A549 (cell line): ENCODE measurements at regions not wholly inside any gene's neighbourhood (a gene's known extent, or its start where the extent isn't known, plus 50 kb on each side); places are given as distances from the start of the nearest gene placed in this dataset.

ENCODE experiments used
- EP300 ChIP-seq, 2 experiments: fragments of >200 bp; sonication (Bioruptor Twin); formaldehyde crosslinking; IDR thresholded peaks; 2 replicates in 1 of 2; 3 replicates in 1 of 2; pipeline ENCODE4 v1.6.1; 2016 to 2017
- JUN ChIP-seq, 2 experiments: fragments of >200 bp; sonication (Bioruptor Twin); formaldehyde crosslinking; IDR thresholded peaks; 2 replicates in 1 of 2; 3 replicates in 1 of 2; pipeline ENCODE4 v1.6.1; 2016 to 2017
- KDM1A ChIP-seq: fragments of 200-600 bp; sonication (generic); IDR thresholded peaks from 2 replicates; pipeline ENCODE4 v1.6.1; 2016; ENCODE audit warnings: low read depth, mild to moderate bottlenecking
- RAD21 ChIP-seq, 2 experiments: fragments of >200 bp in 1 of 2; sonication (Bioruptor Twin) in 1 of 2; formaldehyde crosslinking in 1 of 2; IDR thresholded peaks in 1 of 2; conservative IDR thresholded peaks in 1 of 2; 2 replicates in 1 of 2; 3 replicates in 1 of 2; pipeline ENCODE4 v1.6.1; 2012 to 2018; ENCODE audit warnings: inconsistent platforms in 1 of 2
- SREBF2 ChIP-seq: fragments of 450-650 bp; IDR thresholded peaks from 2 replicates; pipeline ENCODE4 v1.6.1; 2014; ENCODE audit warnings: mild to moderate bottlenecking, moderate library complexity
- TF ChIP-seq, protein P1 (sequence below): fragments of >200 bp; sonication (Bioruptor Twin); formaldehyde crosslinking; IDR thresholded peaks from 3 replicates; pipeline ENCODE4 v1.5.1; 2016
- TF ChIP-seq, protein P2 (sequence below): fragments of 200-600 bp; sonication (generic); IDR thresholded peaks from 2 replicates; pipeline ENCODE4 v1.6.1; 2016; ENCODE audit warnings: antibody characterized with exemption, mild to moderate bottlenecking, moderate library complexity

DNA sequence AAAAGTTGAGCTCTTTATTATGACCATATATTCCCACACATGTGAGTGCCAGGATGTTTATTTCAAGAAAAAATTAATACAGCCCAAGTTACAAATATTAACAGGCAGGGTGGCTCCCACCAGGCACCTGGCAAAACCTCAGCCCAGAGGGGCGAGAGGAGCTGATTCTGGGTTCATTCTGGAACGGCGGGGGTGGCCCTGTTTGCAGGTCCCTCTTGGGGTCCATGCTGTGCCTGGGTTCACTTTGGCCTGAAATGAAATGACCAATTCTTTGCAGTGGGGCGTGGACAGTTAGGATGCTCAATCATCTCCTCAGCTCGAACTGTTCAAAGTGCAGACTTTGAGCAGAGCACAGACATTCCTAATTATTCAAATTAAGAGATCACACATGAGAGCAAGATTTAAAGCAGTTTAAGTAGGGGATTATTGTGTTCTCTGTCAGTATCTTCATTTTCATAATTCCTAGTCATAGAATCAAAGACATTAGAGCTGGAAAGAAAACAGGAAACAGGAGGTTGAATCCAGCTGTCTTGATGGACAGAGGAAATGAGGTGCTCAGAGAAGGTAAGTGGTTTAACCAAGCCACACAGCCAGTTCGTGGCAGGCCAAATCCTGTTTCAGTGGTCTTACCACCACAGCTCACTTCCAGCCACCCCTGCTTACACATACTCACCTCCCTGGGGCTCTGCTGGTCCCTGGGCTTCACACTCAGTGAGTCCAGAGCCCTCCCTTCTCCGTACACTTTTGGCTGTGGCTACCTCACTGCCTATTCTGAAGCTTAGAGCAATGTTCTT lies 363.9 kb upstream of the TNRC6C start:
- no peak for TF ChIP-seq JUN (IDR thresholded peaks at IDR 0.05)
- no peak for TF ChIP-seq RAD21 (conservative IDR thresholded peaks at IDR 0.05 in 1 of 2, IDR thresholded peaks at IDR 0.05 in 1 of 2)
- TF ChIP-seq EP300 (IDR thresholded peaks at IDR 0.05) = no peak
- TF ChIP-seq KDM1A = no peak
- TF ChIP-seq, protein P1, sequence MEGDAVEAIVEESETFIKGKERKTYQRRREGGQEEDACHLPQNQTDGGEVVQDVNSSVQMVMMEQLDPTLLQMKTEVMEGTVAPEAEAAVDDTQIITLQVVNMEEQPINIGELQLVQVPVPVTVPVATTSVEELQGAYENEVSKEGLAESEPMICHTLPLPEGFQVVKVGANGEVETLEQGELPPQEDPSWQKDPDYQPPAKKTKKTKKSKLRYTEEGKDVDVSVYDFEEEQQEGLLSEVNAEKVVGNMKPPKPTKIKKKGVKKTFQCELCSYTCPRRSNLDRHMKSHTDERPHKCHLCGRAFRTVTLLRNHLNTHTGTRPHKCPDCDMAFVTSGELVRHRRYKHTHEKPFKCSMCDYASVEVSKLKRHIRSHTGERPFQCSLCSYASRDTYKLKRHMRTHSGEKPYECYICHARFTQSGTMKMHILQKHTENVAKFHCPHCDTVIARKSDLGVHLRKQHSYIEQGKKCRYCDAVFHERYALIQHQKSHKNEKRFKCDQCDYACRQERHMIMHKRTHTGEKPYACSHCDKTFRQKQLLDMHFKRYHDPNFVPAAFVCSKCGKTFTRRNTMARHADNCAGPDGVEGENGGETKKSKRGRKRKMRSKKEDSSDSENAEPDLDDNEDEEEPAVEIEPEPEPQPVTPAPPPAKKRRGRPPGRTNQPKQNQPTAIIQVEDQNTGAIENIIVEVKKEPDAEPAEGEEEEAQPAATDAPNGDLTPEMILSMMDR = no peak
- TF ChIP-seq, protein P2, sequence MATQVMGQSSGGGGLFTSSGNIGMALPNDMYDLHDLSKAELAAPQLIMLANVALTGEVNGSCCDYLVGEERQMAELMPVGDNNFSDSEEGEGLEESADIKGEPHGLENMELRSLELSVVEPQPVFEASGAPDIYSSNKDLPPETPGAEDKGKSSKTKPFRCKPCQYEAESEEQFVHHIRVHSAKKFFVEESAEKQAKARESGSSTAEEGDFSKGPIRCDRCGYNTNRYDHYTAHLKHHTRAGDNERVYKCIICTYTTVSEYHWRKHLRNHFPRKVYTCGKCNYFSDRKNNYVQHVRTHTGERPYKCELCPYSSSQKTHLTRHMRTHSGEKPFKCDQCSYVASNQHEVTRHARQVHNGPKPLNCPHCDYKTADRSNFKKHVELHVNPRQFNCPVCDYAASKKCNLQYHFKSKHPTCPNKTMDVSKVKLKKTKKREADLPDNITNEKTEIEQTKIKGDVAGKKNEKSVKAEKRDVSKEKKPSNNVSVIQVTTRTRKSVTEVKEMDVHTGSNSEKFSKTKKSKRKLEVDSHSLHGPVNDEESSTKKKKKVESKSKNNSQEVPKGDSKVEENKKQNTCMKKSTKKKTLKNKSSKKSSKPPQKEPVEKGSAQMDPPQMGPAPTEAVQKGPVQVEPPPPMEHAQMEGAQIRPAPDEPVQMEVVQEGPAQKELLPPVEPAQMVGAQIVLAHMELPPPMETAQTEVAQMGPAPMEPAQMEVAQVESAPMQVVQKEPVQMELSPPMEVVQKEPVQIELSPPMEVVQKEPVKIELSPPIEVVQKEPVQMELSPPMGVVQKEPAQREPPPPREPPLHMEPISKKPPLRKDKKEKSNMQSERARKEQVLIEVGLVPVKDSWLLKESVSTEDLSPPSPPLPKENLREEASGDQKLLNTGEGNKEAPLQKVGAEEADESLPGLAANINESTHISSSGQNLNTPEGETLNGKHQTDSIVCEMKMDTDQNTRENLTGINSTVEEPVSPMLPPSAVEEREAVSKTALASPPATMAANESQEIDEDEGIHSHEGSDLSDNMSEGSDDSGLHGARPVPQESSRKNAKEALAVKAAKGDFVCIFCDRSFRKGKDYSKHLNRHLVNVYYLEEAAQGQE = no peak
- no peak for TF ChIP-seq SREBF2
